CD4-positive, alpha-beta T cell (primary cell): ENCODE measurements at regions not wholly inside any gene's neighbourhood (a gene's known extent, or its start where the extent isn't known, plus 50 kb on each side); places are given as distances from the start of the nearest gene placed in this dataset.

Experiments used
- ATAC-seq: fragments of 200-7000 bp; cut with Tn5 transposase; one replicate; pipeline ENCODE4 v1.10.0; 2022; ENCODE audit warnings: mild to moderate bottlenecking; ENCODE audit not compliant: poor library complexity
- CTCF ChIA-PET: fragments of 350-600 bp; sonication (Branson Sonifier 250); formaldehyde crosslinking; loops from one replicate; lab custom pipeline; 2021; ENCODE audit warnings: antibody characterized with exemption, inconsistent platforms; lab: Charles Lee
- POLR2A ChIA-PET: fragments of 350-600 bp; sonication (Branson Sonifier 250); formaldehyde crosslinking; loops from one replicate; lab custom pipeline; 2021; ENCODE audit warnings: antibody characterized with exemption, inconsistent platforms; lab: Charles Lee
- DNase-seq, 14 experiments: peaks; one replicate each; pipeline ENCODE4 v3.0.0-alpha.2; 2013 to 2020; ENCODE audit warnings: mixed read lengths in 2 of 14
- H3K27ac ChIP-seq, 2 donors: one replicate each; pipeline versions ENCODE4 v1.5.1 to v1.7.0; 2013; ENCODE audit warnings: low read length in 2 of 2, low read depth in 1 of 2, mild to moderate bottlenecking in 1 of 2
- H3K27me3 ChIP-seq, 2 experiments: 1 replicate in 1 of 2; 2 replicates in 1 of 2; pipeline versions ENCODE4 v1.6.1 to v1.7.0; 2013; ENCODE audit warnings: low read length in 2 of 2, control low read depth in 1 of 2, mild to moderate bottlenecking in 1 of 2, moderate library complexity in 1 of 2; ENCODE audit not compliant: insufficient read depth in 2 of 2, control insufficient read depth in 1 of 2
- H3K36me3 ChIP-seq: one replicate; pipeline ENCODE4 v1.6.1; 2013; ENCODE audit warnings: low read length, control low read depth; ENCODE audit not compliant: insufficient read depth
- H3K4me1 ChIP-seq: one replicate; pipeline ENCODE4 v1.6.1; 2013; ENCODE audit warnings: low read length, control low read depth; ENCODE audit not compliant: insufficient read depth
- H3K4me3 ChIP-seq: one replicate; pipeline ENCODE4 v1.5.1; 2013; ENCODE audit warnings: mild to moderate bottlenecking, low read length, moderate library complexity
- H3K9me3 ChIP-seq, 2 experiments: 1 replicate in 1 of 2; 2 replicates in 1 of 2; pipeline versions ENCODE4 v1.6.1 to v1.7.0; 2013; ENCODE audit warnings: low read length in 2 of 2, mild to moderate bottlenecking in 2 of 2, control low read depth in 1 of 2, moderate library complexity in 1 of 2; ENCODE audit not compliant: control insufficient read depth in 1 of 2, insufficient read depth in 1 of 2
- H3K27ac Mint-ChIP-seq: one replicate; pipeline ENCODE4 v1.8.0; 2020; ENCODE audit warnings: mixed read lengths
- H3K27me3 Mint-ChIP-seq: one replicate; pipeline ENCODE4 v1.8.0; 2021; ENCODE audit warnings: mixed read lengths
- H3K36me3 Mint-ChIP-seq: one replicate; pipeline ENCODE4 v1.8.0; 2021; ENCODE audit warnings: low read depth, mixed read lengths
- H3K4me1 Mint-ChIP-seq: one replicate; pipeline ENCODE4 v1.8.0; 2021; ENCODE audit warnings: low read depth, mixed read lengths
- H3K4me3 Mint-ChIP-seq: one replicate; pipeline ENCODE4 v1.8.0; 2020; ENCODE audit warnings: mild to moderate bottlenecking, mixed read lengths
- H3K9me3 Mint-ChIP-seq: one replicate; pipeline ENCODE4 v1.8.0; 2020; ENCODE audit warnings: mixed read lengths
- intact Hi-C, 2 experiments: fragments of 100-400 bp; cut with DNase I in 1 of 2; cut with micrococcal nuclease in 1 of 2; formaldehyde crosslinking; loops; one replicate each; pipeline versions ENCODE4 v1.15.1 to v1.9.0; 2023 to 2025; cut with DNase I, micrococcal nuclease
- TF ChIP-seq, protein P1 (sequence below): fragments of 200-600 bp; IDR thresholded peaks from one replicate; pipeline ENCODE4 v1.8.0; 2022; ENCODE audit warnings: antibody characterized with exemption, mild to moderate bottlenecking

- Histone ChIP-seq H3K27ac (no peak overlapping the region), H3K4me3 (no peak overlapping the region), H3K27me3 (no peaks in the 10 kb centered on the region), H3K36me3 (no peaks in the 10 kb centered on the region), H3K9me3 (no peaks in the 10 kb centered on the region), H3K4me1 (no peaks in the 10 kb centered on the region)
- no peak for DNase-seq
- TF ChIP-seq, protein P1, sequence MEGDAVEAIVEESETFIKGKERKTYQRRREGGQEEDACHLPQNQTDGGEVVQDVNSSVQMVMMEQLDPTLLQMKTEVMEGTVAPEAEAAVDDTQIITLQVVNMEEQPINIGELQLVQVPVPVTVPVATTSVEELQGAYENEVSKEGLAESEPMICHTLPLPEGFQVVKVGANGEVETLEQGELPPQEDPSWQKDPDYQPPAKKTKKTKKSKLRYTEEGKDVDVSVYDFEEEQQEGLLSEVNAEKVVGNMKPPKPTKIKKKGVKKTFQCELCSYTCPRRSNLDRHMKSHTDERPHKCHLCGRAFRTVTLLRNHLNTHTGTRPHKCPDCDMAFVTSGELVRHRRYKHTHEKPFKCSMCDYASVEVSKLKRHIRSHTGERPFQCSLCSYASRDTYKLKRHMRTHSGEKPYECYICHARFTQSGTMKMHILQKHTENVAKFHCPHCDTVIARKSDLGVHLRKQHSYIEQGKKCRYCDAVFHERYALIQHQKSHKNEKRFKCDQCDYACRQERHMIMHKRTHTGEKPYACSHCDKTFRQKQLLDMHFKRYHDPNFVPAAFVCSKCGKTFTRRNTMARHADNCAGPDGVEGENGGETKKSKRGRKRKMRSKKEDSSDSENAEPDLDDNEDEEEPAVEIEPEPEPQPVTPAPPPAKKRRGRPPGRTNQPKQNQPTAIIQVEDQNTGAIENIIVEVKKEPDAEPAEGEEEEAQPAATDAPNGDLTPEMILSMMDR, result no peak
- H3K9me3 Mint-ChIP-seq, result peaks cover 13% of the 10 kb centered on the region
- ChIA-PET CTCF (interaction anchor here (0.7 kb wide), 1 partner anchor 1646 kb away, joined by 3 read pairs; no protein-coding TSS in a partner anchor), POLR2A (no interaction called here)
- H3K27ac Mint-ChIP-seq, result no peak overlapping the region
- no peaks in the 10 kb centered on the region for H3K36me3 Mint-ChIP-seq
- no peak overlapping the region for H3K4me3 Mint-ChIP-seq
- no peaks in the 10 kb centered on the region for H3K27me3 Mint-ChIP-seq
- H3K4me1 Mint-ChIP-seq, result no peaks in the 10 kb centered on the region
- no peak for ATAC-seq
- intact Hi-C loops, result no loop called here
Observed at GRCh38 chr15:36008719-36009118, 462.8 kb upstream of the DPH6 start.

DNA sequence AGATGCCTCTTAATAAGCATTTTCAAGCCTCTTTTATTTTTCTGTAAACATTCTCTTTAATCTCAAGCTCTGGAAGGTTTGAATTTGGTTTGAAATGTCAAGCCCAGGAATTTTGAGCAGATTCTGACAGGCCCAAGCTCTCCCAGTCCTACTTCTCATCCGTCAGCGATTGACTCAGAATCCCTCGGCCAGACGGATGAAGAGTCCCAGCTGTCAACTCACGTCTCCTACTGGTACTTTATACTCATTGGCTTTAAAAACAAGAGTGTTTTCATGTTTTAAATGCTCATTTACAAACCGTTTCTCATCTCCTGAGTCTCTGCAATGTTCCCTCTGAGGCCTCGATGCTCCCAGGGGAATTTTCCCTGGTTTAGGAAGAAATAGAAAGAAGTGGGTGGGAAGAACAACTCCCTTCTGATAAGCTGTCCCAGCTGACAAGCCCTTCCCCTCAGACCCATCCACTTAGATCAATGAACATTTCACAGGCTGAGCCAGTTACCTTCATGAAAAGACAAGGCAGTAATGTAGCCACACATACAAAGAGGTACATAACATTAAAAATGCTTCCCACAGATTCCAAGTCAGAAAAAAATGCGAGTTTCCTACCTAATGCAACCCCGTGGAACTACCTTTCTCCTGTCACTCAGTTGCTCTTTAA, 478.2 kb upstream of the DPH6 start:
- DNase-seq (no peak), ATAC-seq (no peak)
- intact Hi-C loops, result no loop called here
- TF ChIP-seq, protein P1, result no peak
- ChIA-PET POLR2A (no interaction called here), CTCF (no interaction called here)
- no peaks in the 10 kb centered on the region for H3K36me3 ChIP-seq
- Mint-ChIP-seq H3K27ac (no peak overlapping the region), H3K4me3 (no peak overlapping the region), H3K27me3 (no peaks in the 10 kb centered on the region), H3K4me1 (no peaks in the 10 kb centered on the region), H3K36me3 (no peaks in the 10 kb centered on the region), H3K9me3 (peaks cover 5% of the 10 kb centered on the region)
- peaks cover 0 to 3% of the 10 kb centered on the region in 2 experiments for H3K9me3 ChIP-seq
- H3K4me1 ChIP-seq, result no peaks in the 10 kb centered on the region
- H3K27me3 ChIP-seq, result no peaks in the 10 kb centered on the region
- no peak overlapping the region for H3K27ac ChIP-seq
- no peak overlapping the region for H3K4me3 ChIP-seq

DNA sequence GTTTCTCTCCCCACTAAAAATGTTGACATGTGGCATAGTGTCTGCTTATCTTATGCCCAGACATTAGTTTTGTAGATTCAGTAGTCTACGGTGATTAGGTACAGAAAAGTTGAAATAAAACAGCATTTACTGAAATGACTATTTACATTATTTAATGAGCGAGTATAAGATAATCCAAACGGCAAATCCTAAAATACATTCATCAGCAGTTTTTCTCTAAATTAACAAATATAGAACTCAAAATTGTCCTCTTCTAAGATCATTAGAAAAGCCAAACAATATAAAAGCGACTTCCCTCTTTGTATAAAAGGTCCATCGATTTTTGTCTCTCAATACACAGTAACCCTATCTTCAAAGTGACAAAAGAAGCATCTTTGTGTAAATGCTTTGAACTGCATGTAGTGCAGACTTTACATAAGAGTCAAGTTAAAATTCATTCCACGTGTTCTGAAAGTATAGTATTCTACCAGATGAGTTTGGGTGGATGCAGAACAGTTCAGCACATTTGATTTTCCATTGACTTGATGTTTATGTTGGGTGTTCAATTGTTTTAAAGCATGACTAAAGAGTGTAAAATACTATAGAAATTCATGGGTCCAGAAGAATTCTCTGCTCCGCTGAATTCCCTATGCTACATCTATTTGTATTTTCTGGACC, 480.8 kb upstream of the DPH6 start:
- H3K27me3 ChIP-seq, result no peaks in the 10 kb centered on the region

More for the DNA sequence above, 480.8 kb upstream of the DPH6 start:
- POLR2A ChIA-PET, result no interaction called here
- Mint-ChIP-seq H3K9me3 (peaks cover 5% of the 10 kb centered on the region), H3K4me3 (no peak overlapping the region), H3K4me1 (no peaks in the 10 kb centered on the region), H3K27ac (no peak overlapping the region), H3K36me3 (no peaks in the 10 kb centered on the region), H3K27me3 (no peaks in the 10 kb centered on the region)
- DNase-seq (no peak), ATAC-seq (no peak)
- H3K36me3 ChIP-seq, result no peaks in the 10 kb centered on the region
- TF ChIP-seq, protein P1, result no peak
- H3K4me1 ChIP-seq, result no peaks in the 10 kb centered on the region
- peaks cover 0 to 3% of the 10 kb centered on the region in 2 experiments for H3K9me3 ChIP-seq
- intact Hi-C loops, result no loop called here
- H3K27ac ChIP-seq, result no peak overlapping the region
- CTCF ChIA-PET, result no interaction called here
- H3K4me3 ChIP-seq, result no peak overlapping the region
